ENCODE measurements at regions not wholly inside any gene's neighbourhood (a gene's known extent, or its start where the extent isn't known, plus 50 kb on each side); places are given as distances from the start of the nearest gene placed in this dataset.

GRCh38 chr4:106652095-106652494, 283.5 kb upstream of the GIMD1 start:
- ATAC-seq (no peak), DNase-seq (no peak)
- H3K36me3 ChIP-seq = no peaks in the 10 kb centered on the region
- intact Hi-C loops (cut with DNase I) = no loop called here
- no peaks in the 10 kb centered on the region for H3K27me3 ChIP-seq
- TF ChIP-seq CTCF (IDR thresholded peaks at IDR 0.05) (no peak), POLR2A (IDR thresholded peaks at IDR 0.05) (no peak)
- H3K4me1 ChIP-seq = no peaks in the 10 kb centered on the region
- no peak overlapping the region for H3K4me3 ChIP-seq
- H3K9me3 ChIP-seq = no peaks in the 10 kb centered on the region
- 89 to 94% (median 93%) methylated on average over 2 of the region's 2 CpGs for WGBS, 4 donors
- no peak overlapping the region for H3K27ac ChIP-seq

- intact Hi-C loops (cut with DNase I) = no loop called here
- Histone ChIP-seq H3K9me3 (no peaks in the 10 kb centered on the region), H3K4me3 (no peak overlapping the region), H3K27ac (no peak overlapping the region), H3K36me3 (no peaks in the 10 kb centered on the region), H3K4me1 (no peaks in the 10 kb centered on the region), H3K27me3 (no peaks in the 10 kb centered on the region)
- DNase-seq = no peak
- TF ChIP-seq CTCF (IDR thresholded peaks at IDR 0.05) (no peak), POLR2A (IDR thresholded peaks at IDR 0.05) (no peak)
- 33 to 43% (median 35%) methylated on average over 1 of the region's 1 CpG for WGBS, 4 donors
- no peak for ATAC-seq
These were observed 282.1 kb upstream of the GIMD1 start for GRCh38 chr4:106650701-106651100.

- H3K4me1 ChIP-seq = no peaks in the 10 kb centered on the region
- TF ChIP-seq CTCF (IDR thresholded peaks at IDR 0.05) (no peak), POLR2A (IDR thresholded peaks at IDR 0.05) (no peak)
- intact Hi-C loops (cut with DNase I) = no loop called here
- no peak overlapping the region for H3K27ac ChIP-seq
- peaks cover 0 to 3% (median 0%) of the 10 kb centered on the region in 12 donors for H3K9me3 ChIP-seq
- ATAC-seq (no peak), DNase-seq (no peak)
- H3K4me3 ChIP-seq = no peak overlapping the region
- H3K27me3 ChIP-seq = no peaks in the 10 kb centered on the region
- H3K36me3 ChIP-seq = no peaks in the 10 kb centered on the region
These were observed 278.9 kb upstream of the GIMD1 start for GRCh38 chr4:106647451-106647850.

GRCh38 chr4:106629268-106629625, 260.7 kb upstream of the GIMD1 start:
- no peaks in the 10 kb centered on the region for H3K27me3 ChIP-seq
- intact Hi-C loops (cut with DNase I) = no loop called here
- no peak overlapping the region for H3K4me3 ChIP-seq
- 18 to 38% (median 31%) methylated on average over 1 of the region's 1 CpG for WGBS, 4 donors
- peaks cover 0 to 2% (median 0%) of the 10 kb centered on the region in 12 donors for H3K9me3 ChIP-seq
- H3K27ac ChIP-seq = no peak overlapping the region
- DNase-seq (no peak), ATAC-seq (no peak)
- no peaks in the 10 kb centered on the region for H3K36me3 ChIP-seq
- no peaks in the 10 kb centered on the region for H3K4me1 ChIP-seq
- TF ChIP-seq POLR2A (IDR thresholded peaks at IDR 0.05) (no peak), CTCF (IDR thresholded peaks at IDR 0.05) (no peak)
